GM19240 (cell line): ENCODE measurements at regions not wholly inside any gene's neighbourhood (a gene's known extent, or its start where the extent isn't known, plus 50 kb on each side); places are given as distances from the start of the nearest gene placed in this dataset.
"Not testable (repeated sequence)": the region's sequence is repeated elsewhere in the genome, so short reads cannot be mapped to it uniquely, and the experiment has no call there.

Source experiments
- DNase-seq: peaks from one replicate; pipeline ENCODE4 v3.0.0; 2011; ENCODE audit warnings: low spot score; ENCODE audit not compliant: insufficient read length

- DNase-seq: no peak
These were observed 70.4 kb downstream of the TDRD15 start for GRCh38 chr2:21194147-21194546.

- no peak for DNase-seq
These were observed 71.1 kb downstream of the TDRD15 start for GRCh38 chr2:21194858-21195271.

DNA sequence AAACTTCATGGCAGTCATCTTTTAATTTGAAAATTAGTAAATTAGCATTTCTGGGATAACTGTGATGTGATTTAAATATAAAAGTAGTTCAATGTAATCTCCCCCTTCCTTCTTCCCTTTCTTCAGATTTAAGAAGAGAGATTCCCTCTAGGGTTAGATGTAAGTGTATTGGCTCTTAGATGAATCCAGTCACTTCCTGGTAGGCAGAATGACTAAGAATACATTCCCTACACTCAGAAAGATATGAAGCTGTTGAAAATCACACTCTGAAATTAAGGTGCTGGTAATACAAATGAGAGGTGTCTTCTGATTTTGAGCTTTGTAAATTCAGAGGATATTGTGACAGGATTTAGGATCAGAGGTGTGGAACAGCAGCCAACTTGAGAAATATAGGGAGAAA is 71.6 kb downstream of the TDRD15 start:
- DNase-seq: no peak

DNA sequence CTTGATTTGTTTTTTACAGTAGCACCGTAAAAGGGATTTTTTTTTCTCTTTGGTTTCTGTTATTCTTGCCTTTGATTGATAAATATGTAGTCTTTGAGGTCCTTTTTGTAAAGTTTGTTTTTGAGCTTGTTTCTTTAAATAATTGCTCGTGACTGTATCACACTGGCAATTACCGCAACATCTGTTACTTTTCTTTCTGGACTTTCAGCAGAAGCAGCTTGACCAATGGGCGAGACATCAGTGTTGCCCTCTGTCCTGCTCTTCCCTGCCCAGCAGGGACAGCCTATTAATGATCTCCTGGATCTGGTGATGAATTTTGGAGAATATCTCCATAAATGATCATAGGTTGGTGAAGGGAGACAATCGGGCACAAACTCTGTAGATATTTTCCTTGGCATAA is 74.9 kb downstream of the TDRD15 start:
- no peak for DNase-seq

- DNase-seq: no peak
These were observed 80.2 kb downstream of the TDRD15 start for GRCh38 chr2:21203976-21204375.

DNA sequence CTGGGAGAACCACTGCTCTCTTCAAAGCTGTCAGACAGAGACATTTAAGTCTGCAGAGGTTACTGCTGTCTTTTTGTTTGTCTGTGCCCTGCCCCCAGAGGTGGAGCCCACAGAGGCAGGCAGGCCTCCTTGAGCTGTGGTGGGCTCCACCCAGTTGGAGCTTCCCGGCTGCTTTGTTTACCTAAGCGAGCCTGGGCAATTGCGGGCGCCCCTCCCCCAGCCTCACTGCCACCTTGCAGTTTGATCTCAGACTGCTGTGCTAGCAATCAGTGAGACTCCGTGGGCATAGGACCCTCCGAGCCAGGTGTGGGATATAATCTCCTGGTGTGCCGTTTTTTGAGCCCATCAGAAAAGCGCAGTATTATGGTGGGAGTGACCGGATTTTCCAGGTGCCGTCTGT is 90.3 kb downstream of the TDRD15 start:
- not testable (repeated sequence) for DNase-seq

- DNase-seq: no peak
These were observed 93.7 kb downstream of the TDRD15 start for GRCh38 chr2:21217442-21217841.

- DNase-seq: no peak
These were observed 97.2 kb downstream of the TDRD15 start for GRCh38 chr2:21220930-21221329.

DNA sequence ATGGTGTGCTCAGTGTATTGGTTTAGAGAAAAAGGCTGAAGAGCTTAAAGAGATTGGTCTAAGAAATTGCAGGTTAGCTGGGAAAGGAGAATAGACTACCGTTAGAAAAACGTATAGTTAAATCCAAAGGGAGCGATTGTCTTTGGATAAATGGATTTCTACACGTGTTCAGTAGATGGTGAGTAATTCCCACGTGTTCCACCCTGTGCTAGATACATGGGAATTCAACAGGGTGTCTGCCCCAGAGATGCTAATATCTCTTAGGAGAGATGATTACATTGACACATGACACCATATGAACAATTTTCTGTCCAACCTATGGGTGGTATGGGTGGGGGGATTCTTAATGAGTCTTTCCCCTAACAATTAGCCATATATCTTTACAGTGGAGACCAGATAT is 99.8 kb downstream of the TDRD15 start:
- no peak for DNase-seq

GRCh38 chr2:21228041-21228895 is 104.5 kb downstream of the TDRD15 start:
- DNase-seq: no peak

- DNase-seq: no peak
These were observed 105.5 kb downstream of the TDRD15 start for GRCh38 chr2:21229302-21229701.

DNA sequence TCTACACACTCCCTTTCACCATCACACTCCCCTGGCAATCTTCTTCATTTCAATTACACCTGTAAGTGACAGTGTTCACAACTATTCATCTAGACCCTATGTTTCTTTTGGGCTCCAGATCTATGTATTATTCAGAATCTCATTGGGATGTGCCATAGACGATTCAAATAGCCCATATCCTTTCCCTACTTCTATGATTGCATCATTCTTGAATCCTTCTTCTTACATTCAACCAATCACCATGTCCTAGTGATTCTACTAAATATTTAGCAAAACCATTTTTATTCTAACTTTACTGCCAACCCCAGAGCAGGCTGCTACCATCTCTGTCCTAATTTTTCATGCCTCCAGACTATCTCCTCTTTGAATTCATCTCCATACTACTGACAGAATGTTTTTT is 106.4 kb downstream of the TDRD15 start:
- no peak for DNase-seq

DNA sequence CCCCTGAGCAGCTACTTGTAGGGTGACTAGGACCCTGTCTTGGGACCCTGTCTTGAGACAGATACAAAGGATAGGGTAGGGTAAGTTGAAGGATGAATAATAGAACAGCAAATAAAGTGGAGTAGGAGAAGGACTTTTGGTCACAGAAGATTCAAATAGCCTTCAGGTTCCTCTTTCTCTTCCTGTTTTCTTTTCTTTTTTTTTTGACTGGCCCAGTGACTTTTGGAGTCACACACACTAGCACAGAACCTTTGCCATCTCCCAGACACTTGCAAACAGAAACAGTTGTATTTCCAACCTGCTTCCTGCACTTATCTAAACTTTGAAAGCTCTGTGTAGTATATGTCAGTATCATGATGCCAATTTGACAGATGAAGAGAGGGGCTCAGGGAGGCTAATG is 108.2 kb downstream of the TDRD15 start:
- no peak for DNase-seq

DNA sequence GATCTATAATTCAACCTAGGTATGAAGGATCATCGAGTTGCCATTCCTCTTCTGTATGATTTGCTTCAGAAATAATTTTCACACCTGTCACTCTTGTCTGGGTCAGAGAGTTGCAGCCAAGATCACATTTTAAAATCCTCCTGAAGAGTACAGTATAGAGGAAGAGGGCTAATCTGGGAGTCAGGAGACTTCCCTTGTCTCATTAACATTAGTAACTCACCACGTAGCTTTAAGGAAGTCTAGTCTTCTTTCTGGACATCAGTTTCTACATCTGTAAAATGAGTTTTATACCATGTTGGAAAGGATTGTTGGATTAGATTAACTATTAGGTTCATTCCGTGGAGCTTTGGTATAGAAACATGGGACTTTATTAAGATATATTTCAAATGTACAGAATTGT is 109.4 kb downstream of the TDRD15 start:
- no peak for DNase-seq

DNA sequence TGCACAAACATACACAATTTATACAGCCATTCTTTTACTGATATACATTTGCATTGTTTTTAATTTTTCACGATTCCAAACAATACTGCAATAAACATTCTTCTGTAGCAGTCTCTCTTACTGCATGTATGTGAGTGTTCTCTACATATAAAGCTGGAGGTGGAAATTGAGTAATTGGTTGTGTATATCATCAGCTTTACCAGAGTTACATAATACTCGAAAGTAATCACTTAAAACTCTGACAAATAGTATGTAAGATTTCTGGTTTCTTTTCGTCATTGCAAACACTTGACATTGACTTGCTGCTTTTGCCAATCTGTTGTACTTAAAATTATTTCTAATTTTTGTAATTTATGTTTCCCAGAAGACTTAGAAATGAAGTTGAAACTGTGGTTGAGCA is 110.2 kb downstream of the TDRD15 start:
- no peak for DNase-seq

GRCh38 chr2:21234464-21235120 is 110.8 kb downstream of the TDRD15 start:
- no peak for DNase-seq

- DNase-seq: not testable (repeated sequence)
These were observed 116.0 kb downstream of the TDRD15 start for GRCh38 chr2:21239749-21240148.

DNA sequence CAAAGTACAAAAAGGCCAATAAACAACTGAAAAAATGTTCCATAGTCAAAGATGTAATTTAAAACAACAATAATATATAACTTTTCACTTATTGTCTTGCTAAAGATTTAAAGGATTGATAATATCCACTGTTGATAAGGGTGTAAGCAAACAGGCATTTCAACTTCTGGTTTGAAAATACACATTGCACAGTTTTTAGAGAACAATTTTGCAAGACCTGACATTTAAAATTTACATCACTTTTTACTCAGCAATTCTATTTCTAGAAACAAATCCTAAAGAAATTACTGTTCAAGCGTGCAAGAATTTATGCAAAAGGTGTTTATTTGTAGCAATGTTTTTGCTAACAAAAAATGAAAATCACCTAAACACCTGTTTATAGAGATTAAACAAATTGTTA is 120.4 kb downstream of the TDRD15 start:
- no peak for DNase-seq

- DNase-seq: no peak
These were observed 121.8 kb downstream of the TDRD15 start for GRCh38 chr2:21245565-21245964.

GRCh38 chr2:21249367-21249766 is 125.6 kb downstream of the TDRD15 start:
- DNase-seq: no peak

GRCh38 chr2:21250673-21251072 is 126.9 kb downstream of the TDRD15 start:
- no peak for DNase-seq

DNA sequence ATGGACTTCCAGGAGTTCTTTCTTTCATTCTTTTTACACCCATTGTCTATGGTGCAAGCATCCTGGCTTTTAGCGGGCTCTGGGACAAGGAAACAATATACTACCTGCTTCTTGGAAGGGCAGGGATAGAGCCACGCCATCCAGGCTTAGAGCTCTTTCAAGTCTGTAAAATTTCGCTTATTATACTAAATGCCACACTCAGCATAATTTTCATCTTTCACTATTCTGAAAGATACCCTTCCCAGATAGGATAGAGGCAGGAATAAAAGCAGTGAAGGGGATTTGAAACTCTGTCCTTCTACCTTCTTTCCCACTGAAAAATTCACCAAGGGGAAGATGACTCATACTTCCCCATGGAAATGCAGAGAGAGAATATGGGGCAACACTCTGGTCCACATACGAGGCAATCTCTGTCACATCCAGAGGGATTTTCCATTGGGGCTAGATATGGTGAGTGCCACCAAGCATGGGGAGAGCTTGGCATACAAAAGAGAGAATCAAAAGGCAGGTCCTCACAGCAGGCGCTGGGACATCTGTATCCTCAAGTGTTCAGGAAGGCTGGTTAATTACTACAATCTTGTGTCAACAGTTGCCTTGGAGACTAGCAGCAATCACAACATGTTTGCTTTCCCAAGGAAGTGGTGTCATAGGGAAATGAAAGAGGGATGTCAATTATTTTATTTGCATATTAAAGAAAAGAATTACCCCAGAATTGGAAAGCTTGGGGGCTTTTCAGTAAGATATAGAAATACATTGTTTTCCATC is 127.6 kb downstream of the TDRD15 start:
- DNase-seq: no peak
